GM18517 (cell line): ENCODE measurements at regions not wholly inside any gene's neighbourhood (a gene's known extent, or its start where the extent isn't known, plus 50 kb on each side); places are given as distances from the start of the nearest gene placed in this dataset.
"Not testable (repeated sequence)": the region's sequence is repeated elsewhere in the genome, so short reads cannot be mapped to it uniquely, and the experiment has no call there.

Source experiments
- ATAC-seq: cut with Tn5 transposase; IDR thresholded peaks from one replicate; pipeline ENCODE4 v1.9.1; 2021; ENCODE audit warnings: mild to moderate bottlenecking, moderate library complexity; ENCODE audit not compliant: unreplicated experiment

DNA sequence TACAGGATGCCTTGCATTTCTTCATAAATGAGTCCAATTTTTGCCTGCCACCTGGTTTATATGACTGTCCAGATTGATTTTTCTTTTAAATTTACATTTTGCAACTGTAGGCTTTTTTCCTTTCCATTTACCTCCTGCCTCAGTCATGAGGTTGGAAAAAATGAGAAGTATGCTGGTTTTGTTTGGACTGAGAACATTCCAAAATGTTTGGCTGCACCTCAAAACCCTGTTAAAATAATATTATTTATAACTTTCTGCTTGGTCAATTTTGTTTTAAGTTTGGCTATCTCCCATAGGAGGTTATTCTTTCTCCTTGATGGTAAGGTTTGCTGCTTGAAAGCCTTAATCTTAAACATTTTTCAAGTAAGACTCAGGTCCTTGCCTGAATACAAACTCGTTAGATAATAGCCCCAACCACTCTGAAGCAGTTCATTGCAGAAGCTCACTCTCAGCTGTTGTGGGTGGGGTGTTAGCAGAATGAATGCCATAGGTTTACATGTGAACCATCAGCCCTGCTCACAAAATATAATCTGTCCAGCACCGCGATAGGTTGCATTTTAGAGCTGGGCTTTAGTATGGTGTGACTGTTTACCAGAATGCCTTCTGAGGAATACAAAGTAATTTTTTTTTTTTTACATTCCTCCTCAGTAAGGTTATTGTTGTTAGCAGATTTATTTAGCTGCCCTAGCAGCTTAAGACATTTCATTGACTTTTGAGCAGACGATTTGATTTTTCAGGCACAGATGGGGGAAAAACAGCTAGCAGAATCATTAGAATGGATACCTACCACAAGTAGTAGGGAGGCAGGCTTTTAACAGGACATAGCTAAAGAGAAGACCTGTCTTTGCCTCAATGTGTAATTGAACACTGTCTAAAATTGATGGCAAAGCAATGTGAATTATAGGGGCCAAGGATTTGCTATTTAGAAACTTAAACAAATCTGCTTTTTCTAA lies 630.8 kb upstream of the KCNMB2 start:
- no peak for ATAC-seq

- no peak for ATAC-seq
These were observed 630.1 kb upstream of the KCNMB2 start for GRCh38 chr3:177906126-177906511.

DNA sequence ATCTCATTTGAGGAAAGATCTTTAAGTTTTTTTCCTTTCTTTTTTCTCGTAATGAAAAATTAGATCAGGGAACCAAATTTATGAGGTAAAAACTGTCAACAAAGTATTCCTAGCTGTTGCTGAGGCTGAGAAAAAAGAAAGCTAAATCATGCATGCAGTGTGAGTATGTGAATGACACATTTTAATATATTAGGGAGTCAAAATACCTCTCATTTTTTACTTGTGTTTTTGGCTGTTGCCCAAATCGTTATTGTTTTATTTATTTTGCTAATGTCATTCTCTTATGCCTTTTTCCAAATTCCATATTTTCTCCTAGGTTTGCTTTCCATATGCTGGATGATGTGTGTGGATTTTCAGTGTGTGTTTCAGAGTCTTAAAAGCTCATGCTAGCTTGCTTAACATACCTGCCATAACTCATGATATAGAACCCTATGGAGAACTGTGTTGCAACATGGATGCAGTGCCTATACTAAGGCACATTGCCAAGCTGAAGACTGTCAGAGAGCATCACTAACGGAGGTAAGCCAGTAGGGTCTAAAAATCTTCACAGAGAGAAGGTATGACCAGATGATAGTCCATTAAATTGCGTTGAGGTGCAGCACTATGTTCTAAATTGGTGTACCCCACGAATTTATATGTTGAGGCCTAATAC lies 629.5 kb upstream of the KCNMB2 start:
- ATAC-seq: no peak

- not testable (repeated sequence) for ATAC-seq
These were observed 626.7 kb upstream of the KCNMB2 start for GRCh38 chr3:177909530-177909929.

- ATAC-seq: no peak
These were observed 622.0 kb upstream of the KCNMB2 start for GRCh38 chr3:177914224-177914623.

GRCh38 chr3:177916461-177916860 lies 619.8 kb upstream of the KCNMB2 start:
- no peak for ATAC-seq

GRCh38 chr3:177917234-177917861 lies 618.9 kb upstream of the KCNMB2 start:
- ATAC-seq: no peak

- no peak for ATAC-seq
These were observed 615.1 kb upstream of the KCNMB2 start for GRCh38 chr3:177921153-177921552.

GRCh38 chr3:177924261-177924660 lies 612.0 kb upstream of the KCNMB2 start:
- no peak for ATAC-seq

DNA sequence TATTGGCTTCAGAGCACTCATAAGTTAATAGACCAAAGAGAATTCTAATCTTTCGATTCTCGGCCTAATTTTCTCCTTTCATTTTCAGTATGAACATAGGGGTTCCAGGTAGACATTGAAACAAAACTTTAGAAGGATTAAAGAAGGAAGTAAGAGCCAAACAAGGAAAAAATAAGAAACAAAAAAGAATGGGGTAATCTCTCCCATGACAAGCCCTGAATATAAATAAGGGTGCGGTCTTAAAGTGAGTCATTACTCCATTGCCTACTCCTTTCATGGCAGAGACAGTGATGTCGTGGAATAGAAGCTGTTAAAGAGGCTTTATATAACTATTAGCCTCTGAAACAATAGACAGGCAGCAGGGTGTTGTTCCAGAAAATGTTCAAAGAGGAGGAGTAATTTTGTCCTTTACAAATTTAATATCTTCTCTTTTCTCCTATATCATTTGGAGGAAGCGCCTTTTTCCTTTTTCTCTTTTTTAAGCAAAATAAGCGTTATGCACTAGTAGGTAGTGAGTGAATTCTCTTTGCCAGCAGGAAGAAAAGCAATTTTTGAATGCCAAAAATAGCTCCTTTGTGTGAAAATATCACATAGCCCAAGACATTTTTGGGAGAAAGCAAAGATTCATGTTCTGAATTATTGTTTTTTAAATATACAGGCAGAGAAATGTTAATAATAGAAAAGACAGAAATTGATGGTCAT lies 607.9 kb upstream of the KCNMB2 start:
- ATAC-seq: no peak

DNA sequence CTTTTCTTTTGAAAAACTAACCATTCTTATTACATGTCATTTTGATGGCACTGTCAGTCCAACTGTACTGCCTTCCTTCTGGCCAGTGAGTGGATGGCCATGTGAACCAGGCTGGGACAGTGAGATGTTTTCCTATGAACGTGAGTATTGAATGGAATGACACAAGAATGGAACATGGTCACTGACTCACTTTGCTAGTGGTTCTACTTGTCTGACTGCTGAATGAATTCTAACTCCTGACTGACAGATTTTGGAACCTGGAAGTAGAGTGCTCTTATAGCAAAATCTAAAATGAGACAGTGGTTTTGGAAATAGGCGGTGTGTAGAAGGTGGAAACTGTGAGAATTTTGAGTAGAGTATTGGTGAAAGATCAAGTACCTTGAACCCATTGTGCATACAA lies 606.9 kb upstream of the KCNMB2 start:
- ATAC-seq: no peak

- ATAC-seq: no peak
These were observed 605.5 kb upstream of the KCNMB2 start for GRCh38 chr3:177930771-177931170.

DNA sequence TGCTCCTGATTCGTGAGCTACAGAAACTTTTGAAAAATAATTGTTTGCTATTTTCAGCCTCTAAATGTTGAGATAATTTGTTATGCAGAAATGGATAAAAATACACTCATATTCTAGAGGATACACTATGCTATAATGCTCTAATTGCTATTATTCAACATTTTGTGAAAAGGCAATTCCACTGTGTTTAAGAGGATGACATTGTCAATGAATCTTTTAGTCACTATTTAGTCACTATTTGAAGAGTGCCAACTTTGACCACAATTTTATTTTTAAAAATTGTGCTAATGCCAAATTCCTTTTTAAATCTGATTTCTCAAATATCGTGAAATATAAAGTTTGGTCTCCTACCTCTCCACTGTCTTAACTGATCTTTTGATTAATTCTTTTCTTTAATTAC lies 604.9 kb upstream of the KCNMB2 start:
- no peak for ATAC-seq

DNA sequence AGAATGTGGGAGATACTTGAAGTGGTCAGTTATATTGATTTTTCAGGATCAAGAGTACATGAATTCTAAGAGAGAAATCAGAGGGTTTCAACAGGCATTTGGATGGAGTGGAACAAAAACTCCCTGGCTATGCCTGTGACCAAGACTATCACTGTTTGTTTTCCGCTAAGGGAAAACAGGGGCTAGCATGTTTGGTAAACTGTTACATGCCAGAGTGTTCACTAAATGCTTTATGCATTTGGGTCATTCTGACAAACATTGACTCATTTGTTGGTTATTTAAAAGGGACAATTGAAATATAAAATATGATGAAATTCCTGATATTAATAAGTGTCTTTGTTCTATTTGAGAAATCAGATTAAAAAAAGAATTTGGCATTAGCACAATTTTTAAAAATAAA lies 603.9 kb upstream of the KCNMB2 start:
- no peak for ATAC-seq

DNA sequence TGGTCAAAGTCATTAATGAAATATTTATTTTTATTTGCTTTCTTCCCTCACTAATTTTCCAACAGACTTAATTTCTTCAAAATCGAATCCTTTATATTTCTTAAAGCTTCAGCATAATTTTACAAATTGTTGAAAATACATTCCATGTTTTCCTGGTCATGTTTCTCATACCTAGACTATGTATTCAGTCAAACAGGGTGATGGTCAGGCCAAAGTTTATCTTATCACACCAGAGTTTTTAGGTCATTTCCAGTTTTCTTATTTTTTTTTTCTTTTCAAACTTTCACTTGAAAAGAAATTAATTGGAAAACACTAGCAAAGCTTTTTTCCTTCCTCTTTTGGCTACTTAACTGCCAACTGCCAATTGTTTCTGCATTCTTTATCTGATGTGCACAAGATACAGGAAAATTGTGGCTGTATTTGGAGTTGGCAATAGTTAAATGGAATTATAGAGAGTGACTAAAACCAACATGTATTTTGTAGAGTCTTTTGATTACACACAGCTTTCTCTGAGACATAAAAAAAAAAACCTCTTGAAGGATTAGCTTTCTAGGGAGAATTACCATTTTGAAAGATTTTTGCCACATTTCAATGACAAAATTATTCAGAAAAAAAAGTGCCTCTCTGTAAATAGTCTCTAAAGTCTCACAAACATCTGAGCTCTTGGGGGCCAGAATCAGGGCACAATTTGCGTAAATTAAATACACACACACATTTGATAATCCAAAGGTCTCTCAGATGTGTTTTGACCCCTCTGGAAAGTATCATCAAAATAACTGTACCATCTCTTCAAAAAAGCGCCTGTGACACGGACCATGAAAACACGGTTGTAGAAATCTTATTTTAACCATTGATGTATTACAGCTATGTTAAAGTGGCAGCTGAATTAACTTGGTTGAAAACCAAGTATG lies 603.2 kb upstream of the KCNMB2 start:
- ATAC-seq: no peak

DNA sequence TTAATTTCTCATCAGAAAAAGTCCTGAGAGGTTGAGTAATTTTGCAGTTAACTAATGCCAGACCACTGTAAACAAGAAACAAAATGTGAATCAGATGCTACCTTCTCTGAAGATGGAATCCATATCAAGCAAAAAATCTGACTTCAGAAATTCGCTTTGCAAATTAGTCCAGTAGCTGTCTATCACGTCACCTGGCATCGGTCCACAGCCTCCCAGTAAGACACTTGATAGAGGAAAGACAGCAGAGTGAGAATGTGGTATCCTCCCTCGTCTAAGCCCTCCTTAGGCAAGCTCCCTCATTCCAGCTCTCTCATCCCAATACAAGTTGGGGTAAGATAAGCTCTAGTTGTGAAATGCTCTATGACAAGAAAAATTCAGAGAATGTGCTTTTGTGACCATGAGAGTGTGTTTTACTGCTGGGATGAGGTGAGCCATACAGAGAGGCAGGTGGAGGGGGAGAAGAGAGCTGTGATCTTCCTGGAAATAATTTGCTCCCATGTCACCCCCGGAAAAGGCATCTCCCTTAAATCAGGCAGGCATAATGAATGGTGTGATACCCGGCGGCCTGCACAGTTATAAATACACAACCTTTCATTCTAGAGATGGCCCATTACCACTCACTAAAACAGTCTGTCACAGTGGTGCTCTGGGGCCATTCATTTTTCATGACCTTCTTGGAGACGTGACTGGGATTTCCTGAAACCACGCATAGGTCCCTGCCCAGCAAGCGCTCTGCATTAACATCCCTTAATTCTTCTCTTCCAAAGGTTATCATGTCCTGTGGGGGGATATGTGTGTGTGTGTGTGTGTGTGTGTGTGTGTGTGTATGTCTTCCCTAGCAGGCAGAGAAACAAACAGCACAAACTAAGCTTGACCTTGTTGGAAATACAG lies 602.0 kb upstream of the KCNMB2 start:
- ATAC-seq: no peak

DNA sequence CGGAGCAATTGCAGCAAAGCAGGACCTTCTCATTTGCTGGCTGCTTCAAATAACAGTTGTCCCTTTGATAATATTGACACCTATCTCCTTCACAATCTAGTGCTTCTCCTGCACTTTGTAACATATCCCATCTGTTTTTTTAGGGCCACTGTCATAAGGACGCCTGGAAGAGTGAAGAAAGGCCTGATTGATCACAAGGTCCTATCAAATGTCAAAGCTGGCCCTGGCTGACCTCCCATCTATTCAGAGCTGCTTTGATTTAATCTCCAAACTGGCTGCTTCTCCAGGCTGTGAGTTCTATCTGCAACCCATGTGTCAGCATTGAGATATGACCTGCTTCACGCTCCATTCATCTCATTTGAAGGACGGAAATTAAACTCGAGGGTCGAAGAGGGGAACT lies 601.2 kb upstream of the KCNMB2 start:
- no peak for ATAC-seq

- ATAC-seq: no peak
These were observed 599.5 kb upstream of the KCNMB2 start for GRCh38 chr3:177936721-177937120.

DNA sequence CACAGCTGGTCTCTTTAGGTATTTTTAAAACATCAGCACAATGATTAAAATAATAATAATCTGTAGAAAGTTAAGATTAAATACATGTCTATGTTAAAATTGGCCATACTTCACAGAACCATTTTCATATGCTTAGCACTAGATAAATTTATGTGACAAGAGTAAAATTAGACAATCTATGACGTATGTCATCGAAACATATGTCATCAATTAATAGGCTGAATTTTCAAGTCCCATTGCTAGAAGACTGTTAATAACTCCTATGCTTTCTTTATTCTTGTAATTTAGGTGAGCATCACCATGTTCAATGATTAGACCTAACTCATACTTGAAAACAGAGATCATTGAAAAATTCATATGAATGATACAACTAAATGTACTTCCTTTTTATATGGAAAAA lies 593.3 kb upstream of the KCNMB2 start:
- no peak for ATAC-seq
